ENCODE measurements at regions not wholly inside any gene's neighbourhood (a gene's known extent, or its start where the extent isn't known, plus 50 kb on each side); places are given as distances from the start of the nearest gene placed in this dataset.
"Not testable (repeated sequence)": the region's sequence is repeated elsewhere in the genome, so short reads cannot be mapped to it uniquely, and the experiment has no call there.

GRCh38 chr4:3967204-3967603 lies 201.0 kb downstream of the ADRA2C start:
- not testable (repeated sequence) for DNase-seq

DNA sequence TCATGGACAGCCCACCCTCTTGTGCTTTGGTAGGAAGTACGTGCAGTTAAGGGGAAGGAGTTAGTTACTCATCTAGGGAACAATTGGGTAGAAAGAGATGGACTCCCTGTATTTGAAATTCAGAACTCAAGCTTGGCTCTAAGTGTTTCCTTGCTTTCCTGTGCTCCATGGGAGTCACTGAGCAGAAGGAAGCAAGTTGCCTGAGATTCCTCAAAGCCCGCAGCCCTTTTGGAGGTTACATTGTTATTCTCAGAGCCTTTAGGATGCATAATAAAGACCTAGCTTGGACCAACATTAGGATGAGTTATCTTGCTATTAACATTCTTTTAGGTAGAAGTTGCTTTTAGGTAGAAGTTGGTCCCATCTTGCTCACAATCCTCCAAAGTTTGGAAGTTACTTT lies 206.4 kb downstream of the ADRA2C start:
- not testable (repeated sequence) for DNase-seq

DNA sequence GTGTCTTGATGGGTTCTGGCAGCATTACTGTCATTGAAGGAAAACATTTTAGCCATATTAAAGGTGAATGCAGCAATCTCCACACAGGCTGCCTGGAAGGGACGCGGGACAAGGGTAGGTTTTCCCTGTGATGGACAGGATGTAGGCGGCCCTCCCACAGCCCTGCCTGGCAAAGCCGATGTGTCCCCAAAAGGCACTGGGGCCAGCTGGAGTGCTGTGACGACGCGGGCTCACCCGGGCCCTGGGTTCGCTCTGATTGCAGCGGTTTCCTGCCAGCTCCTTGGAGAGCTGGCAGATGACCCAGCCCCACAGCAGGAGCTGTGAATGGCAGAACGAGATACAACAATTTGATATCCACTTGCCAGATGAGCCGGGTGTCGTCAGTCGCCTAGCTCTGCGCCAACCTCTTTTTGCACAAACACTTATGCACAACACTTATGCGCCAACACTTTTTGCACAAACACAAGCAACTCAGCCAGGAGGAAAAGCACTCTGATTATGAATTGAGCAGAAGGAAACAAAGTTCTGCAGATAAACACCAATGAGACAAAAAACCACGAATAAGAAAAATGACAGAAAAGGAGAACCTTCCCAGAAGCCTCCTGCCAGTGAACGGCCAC lies 207.5 kb downstream of the ADRA2C start:
- DNase-seq, result not testable (repeated sequence)

GRCh38 chr4:3983518-3984125 lies 217.4 kb downstream of the ADRA2C start:
- not testable (repeated sequence) for DNase-seq

DNA sequence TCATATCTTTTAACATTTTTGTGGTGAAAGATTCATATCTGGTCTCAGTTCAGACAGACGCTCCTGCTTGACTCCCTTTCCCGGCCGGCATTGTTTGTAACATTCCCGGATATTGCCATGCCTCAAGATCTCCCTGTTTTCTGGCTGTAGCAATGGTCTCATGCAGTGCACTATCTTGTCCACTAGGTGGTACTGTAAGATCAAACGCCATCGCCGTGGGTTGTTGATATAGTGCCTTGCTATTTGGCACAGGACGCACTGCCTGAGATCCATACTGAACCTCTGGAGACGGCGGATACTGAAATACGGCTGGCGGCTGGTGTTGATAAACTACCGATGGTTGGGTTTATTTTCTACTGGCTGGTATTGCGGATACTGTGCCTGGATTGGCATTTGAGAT lies 218.6 kb downstream of the ADRA2C start:
- not testable (repeated sequence) for DNase-seq

GRCh38 chr4:3986412-3986811 lies 220.2 kb downstream of the ADRA2C start:
- DNase-seq, result not testable (repeated sequence)

- not testable (repeated sequence) for DNase-seq
Observed at GRCh38 chr4:3997386-3997785, 229.3 kb downstream of the OTOP1 start.

DNA sequence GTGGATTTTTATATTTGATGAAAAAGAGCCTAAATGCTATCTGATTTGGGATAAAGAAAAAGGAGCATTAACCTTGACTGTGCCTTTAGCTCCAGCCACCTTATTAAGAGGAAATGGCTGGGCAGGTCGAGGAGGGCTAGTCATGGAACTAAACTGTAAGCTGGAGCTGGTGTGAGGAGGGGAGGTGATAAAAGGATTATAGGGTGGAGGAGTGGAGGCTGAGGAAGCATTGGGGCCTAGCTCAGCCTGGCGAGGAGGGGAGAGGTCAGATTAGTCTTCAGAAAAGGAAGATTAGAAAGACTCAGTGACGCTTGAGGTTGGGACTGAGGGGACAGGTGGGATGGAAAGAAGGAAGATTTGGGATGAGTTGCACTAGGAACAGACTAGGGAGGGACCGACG lies 222.7 kb downstream of the OTOP1 start:
- DNase-seq, result not testable (repeated sequence)

- not testable (repeated sequence) for DNase-seq
Observed at GRCh38 chr4:4004702-4005101, 222.0 kb downstream of the OTOP1 start.

GRCh38 chr4:4006356-4006755 lies 220.4 kb downstream of the OTOP1 start:
- not testable (repeated sequence) for DNase-seq

DNA sequence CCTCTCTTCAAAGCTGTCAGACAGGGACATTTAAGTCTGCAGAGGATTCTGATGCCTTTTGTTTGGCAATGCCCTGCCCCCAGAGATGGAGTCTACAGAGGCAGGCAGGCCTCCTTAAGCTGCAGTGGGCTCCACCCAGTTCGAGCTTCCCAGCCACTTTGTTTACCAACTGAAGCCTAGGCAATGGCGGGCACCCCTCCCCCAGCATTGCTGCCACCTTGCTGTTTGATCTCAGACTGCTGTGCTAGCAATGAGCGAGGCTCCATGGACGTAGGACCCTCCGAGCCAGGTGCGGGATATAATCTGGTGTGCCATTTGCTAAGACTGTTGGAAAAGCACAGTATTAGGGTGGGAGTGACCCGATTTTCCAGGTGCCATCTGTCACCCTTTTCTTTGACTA lies 207.7 kb downstream of the OTOP1 start:
- not testable (repeated sequence) for DNase-seq

- DNase-seq, result not testable (repeated sequence)
Observed at GRCh38 chr4:4021161-4021560, 205.6 kb downstream of the OTOP1 start.

DNA sequence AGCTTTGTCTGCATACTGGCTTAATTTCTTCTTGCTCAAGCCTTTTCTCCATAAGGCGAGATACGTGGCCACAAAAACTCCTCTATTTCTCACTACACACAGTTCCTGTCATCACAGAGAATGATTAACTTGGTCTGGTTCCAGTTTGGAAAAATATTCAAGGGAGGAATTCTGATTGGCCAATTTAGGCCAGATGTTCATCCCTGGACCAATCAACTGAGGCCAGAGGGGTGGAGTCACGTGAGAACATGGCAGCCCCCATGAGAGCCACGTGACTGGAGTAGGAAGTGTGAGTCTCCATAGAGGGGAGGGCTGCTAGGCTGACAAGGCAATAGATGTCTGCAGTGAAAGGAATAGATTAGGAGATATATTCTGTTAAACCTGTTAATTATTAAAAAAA lies 200.0 kb downstream of the OTOP1 start:
- DNase-seq, result not testable (repeated sequence)

DNA sequence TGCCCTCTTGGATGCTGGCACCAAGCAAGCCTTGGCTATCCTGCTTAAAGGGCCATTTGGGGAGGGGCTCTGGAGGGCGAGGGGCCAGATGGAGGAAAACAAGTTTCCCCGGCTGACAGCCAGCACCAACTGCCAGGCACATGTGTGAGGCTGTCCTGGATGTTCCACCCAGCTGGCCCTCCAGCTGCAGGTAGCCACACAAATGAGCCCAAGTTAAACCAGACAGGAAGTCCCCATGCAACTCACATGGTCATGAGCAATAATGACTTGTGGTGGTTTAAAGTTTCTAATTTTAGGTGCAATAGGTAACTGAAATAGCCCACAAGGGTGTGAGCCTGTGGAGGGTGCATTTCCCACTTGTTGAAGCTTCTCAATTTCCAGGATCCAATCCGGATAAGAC lies 198.0 kb downstream of the OTOP1 start:
- DNase-seq, result not testable (repeated sequence)

DNA sequence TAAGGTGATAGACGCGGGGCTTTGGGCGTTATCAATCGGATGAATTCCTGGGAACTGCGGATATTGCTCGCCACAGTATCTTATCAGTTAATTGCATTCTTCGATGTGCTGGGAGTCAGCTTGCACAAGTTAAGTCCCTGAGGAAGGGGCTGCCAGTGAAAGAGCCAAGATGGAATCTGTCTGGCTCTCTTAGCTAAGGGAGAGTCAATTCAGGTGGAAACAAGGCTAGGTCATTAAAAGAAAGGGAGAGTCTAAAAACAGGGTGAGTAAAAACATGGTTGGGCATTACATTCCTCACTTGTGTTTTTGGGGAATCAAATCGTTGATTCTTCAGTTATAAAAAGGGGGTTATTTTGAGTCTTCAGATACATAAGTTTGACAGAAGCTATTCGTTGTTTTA lies 196.2 kb downstream of the OTOP1 start:
- not testable (repeated sequence) for DNase-seq

DNA sequence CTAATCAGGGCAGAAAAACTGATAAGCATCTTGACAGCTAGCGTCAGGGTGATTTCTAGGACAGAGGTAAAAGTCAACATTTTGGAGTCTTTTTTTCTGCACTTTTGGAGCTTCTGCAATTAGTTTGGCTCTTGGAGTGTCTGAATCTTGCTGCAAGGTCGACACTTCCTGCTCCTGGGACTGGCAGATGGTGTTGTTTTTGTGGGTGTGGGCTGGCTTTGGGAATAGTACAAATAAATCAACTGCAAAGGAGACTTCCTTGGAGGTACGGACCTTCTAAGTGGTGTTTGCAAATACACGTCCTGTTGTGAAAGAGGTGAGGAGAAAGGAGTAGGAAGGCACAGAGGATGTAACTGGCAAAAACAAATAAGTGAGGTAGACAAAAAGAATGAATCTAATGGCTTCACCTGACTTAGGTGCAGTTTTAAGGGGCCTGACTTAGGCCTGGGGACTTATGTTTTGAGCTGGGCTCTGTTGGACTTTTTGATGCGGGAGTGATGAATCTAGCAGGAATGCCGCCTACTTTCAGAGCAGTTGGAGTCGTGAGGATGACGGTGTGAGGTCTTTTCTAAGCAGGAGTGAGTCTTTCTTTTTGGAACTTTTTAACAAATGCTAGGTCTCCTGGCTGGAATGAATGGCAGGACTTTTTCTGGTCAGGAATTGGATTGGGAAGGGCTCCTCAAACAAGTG lies 195.1 kb downstream of the OTOP1 start:
- not testable (repeated sequence) for DNase-seq

DNA sequence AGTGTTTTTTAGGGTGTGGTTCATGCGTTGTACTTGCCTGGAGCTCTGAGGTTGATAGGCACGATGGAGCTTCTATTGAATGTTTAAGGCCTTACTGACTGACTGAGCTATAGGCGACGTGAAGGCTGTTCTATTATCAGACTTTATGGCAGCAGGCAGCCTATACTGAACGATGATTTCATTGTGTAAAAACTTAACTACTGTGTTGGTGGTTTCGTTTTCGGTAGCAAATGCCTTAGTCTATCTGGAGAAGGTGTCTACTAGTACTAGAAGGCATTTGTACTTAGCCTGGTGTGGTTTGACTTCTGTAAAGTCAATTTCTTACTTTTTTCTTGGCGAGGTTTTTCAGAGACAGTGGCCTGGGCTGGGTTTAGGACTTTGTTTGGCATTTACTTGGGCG lies 194.4 kb downstream of the OTOP1 start:
- not testable (repeated sequence) for DNase-seq

DNA sequence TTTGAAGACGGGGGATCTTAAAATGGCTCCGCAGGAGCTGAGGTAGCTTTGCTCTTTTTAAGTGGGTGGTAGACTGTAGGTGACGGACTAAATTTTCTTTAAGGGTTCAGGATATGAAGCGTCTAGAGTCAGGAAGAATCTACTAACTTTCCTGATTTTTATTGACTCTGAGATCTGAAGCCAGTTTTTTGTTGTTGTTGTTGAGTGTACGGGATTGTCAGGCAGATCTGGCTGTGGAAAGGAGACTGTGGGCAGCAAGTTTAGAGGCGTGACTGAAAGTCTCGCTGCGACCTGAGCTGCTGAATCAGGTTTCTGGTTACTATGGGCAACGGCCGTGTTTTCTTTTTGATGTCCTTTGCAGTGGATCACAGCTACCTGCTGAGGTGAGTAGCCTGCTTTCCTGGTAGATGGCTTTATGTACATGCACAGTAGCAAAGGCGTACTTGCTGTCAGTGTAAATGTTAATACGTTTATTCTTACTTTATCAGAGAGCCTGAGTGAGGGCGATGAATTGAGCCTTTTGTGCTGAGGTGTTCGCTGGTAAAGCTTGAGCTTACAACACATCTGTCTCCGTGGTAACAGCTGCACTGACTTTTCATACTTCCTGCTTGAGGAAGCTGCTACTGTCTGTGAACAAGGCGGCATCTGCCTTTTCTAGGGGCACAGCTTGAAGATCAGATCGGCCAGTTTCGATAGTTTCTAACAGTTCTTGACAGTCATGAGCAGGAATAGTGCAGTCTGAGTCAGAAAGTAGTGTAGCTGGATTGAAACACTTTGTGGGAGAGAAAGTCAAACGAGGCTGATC lies 193.7 kb downstream of the OTOP1 start:
- not testable (repeated sequence) for DNase-seq

- DNase-seq, result not testable (repeated sequence)
Observed at GRCh38 chr4:4037399-4038138, 189.2 kb downstream of the OTOP1 start.

GRCh38 chr4:4045823-4046222 lies 180.9 kb downstream of the OTOP1 start:
- DNase-seq, result not testable (repeated sequence)

DNA sequence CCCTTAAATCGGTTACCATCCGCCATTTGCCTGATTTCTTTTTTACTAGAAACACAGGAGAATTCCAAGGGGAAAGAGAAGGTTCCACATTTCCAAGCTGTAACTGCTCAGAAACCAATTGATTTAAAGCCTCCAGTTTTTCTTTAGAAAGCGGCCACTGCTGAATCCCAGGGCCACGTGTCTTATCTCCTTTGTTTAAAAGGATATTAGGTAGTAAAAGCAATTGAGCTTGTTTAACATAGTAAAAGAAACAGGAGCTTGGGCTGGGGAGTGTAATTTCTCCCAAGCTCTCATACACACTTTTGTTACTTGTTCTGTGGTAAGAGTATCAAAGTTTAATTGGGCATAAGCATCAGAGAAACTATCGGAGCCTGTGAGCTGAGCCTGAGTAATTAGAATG lies 180.0 kb downstream of the OTOP1 start:
- DNase-seq, result not testable (repeated sequence)

DNA sequence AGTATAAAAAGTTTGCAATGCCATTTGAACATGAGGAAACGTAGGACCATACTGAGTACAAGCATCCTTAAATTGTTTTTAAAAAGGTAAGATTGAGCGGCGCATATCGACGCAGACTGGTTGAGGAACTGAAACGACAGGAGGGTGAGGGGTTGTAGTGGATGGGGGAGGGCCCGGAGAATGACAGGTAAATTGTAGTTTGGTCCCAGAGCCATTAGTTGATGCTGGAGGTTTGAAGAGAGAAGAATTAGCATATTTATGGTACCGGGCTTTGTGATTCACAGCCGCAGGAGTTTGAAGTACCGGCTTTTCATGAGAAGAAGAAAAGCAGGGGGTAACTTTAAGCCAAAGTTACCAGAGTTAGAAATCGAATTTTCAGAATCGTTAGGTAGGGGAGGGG lies 179.5 kb downstream of the OTOP1 start:
- not testable (repeated sequence) for DNase-seq

Measured in left hindlimb (tissue), 1 donor.